ENCODE measurements at regions not wholly inside any gene's neighbourhood (a gene's known extent, or its start where the extent isn't known, plus 50 kb on each side); places are given as distances from the start of the nearest gene placed in this dataset.

DNA sequence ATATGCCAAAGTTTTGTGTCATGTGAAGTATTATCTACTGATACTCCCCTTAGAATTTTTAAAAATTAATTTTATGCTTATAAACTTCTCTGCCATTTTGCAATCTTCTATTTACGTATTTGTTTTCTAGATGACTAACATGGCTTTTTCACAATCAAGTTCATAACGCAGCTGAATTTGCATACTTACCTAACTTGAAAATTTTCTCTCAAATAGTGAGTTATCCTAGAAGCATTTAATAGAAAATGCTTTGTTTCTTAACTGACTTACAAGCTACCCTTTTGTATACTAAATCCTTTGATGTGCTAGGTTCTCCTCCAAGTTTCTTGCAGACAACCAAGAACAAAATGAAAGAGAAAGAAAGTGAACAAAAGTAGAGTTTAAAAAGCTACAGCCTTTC, 683.5 kb downstream of the LIG4 start:
- TF ChIP-seq, protein P1, sequence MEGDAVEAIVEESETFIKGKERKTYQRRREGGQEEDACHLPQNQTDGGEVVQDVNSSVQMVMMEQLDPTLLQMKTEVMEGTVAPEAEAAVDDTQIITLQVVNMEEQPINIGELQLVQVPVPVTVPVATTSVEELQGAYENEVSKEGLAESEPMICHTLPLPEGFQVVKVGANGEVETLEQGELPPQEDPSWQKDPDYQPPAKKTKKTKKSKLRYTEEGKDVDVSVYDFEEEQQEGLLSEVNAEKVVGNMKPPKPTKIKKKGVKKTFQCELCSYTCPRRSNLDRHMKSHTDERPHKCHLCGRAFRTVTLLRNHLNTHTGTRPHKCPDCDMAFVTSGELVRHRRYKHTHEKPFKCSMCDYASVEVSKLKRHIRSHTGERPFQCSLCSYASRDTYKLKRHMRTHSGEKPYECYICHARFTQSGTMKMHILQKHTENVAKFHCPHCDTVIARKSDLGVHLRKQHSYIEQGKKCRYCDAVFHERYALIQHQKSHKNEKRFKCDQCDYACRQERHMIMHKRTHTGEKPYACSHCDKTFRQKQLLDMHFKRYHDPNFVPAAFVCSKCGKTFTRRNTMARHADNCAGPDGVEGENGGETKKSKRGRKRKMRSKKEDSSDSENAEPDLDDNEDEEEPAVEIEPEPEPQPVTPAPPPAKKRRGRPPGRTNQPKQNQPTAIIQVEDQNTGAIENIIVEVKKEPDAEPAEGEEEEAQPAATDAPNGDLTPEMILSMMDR (IDR thresholded peaks at IDR 0.05; ENCODE audit: unreplicated experiment): no peak
- no peaks in the 10 kb centered on the region for H3K36me3 Mint-ChIP-seq
- H3K9me3 Mint-ChIP-seq: peaks cover 4% of the 10 kb centered on the region
- H3K4me3 Mint-ChIP-seq: no peak overlapping the region
- H3K27ac Mint-ChIP-seq: no peak overlapping the region
- no peaks in the 10 kb centered on the region for H3K4me1 Mint-ChIP-seq
- H3K27me3 Mint-ChIP-seq (ENCODE audit: low read depth): peaks cover 1% of the 10 kb centered on the region
- no peak for DNase-seq (ENCODE audit: low spot score in 2 of 2, unreplicated experiment in 2 of 2)

DNA sequence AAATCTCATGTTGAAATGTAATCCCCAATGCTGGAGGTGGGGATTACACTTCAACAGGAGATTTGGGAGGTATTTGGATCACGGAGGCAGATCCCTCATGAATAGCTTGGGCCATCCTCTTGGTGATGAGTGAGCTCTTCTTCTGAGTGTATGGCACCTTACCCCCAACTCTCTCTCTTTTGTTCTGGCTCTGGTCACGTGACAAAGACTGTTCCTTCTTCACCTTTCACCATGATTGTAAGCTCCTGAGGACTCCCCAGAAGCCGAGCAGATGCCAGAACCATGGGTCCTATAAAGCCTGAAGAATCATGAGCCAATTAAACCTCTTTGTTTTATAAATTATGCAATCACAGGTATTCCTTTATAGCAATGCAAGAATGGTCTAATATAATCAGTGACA, 684.2 kb downstream of the LIG4 start:
- TF ChIP-seq, protein P1 (IDR thresholded peaks at IDR 0.05; ENCODE audit: unreplicated experiment): no peak
- H3K9me3 Mint-ChIP-seq: peaks cover 3% of the 10 kb centered on the region
- H3K4me1 Mint-ChIP-seq: no peaks in the 10 kb centered on the region
- DNase-seq (ENCODE audit: low spot score in 2 of 2, unreplicated experiment in 2 of 2): no peak
- H3K27ac Mint-ChIP-seq: no peak overlapping the region
- H3K27me3 Mint-ChIP-seq (ENCODE audit: low read depth): peaks cover 1% of the 10 kb centered on the region
- H3K36me3 Mint-ChIP-seq: no peaks in the 10 kb centered on the region
- H3K4me3 Mint-ChIP-seq: no peak overlapping the region

DNA sequence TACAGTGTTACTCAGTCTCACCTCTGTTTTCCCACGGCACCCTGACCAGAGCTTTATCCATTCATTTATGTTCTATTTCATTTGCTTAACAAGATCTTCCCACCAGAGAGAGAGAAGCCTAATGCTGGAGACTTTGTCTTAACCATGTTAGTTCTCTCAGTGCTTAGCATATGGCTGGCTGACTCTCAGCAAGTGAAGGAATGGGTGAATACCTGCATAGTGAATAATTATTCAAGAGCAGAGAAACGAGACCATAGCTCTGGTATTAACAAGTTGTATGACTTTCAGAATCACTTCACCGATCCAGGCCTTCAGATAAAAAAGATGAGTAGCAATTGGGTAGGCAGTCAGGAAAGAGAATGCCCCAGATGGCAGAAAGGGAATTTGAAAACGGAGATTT, 686.3 kb downstream of the LIG4 start:
- Mint-ChIP-seq H3K27me3 (ENCODE audit: low read depth) (peaks cover 1% of the 10 kb centered on the region), H3K36me3 (no peaks in the 10 kb centered on the region), H3K4me1 (no peaks in the 10 kb centered on the region), H3K9me3 (no peaks in the 10 kb centered on the region), H3K27ac (no peak overlapping the region), H3K4me3 (no peak overlapping the region)
- TF ChIP-seq, protein P1 (IDR thresholded peaks at IDR 0.05; ENCODE audit: unreplicated experiment): no peak
- no peak for DNase-seq (ENCODE audit: low spot score in 2 of 2, unreplicated experiment in 2 of 2)

DNA sequence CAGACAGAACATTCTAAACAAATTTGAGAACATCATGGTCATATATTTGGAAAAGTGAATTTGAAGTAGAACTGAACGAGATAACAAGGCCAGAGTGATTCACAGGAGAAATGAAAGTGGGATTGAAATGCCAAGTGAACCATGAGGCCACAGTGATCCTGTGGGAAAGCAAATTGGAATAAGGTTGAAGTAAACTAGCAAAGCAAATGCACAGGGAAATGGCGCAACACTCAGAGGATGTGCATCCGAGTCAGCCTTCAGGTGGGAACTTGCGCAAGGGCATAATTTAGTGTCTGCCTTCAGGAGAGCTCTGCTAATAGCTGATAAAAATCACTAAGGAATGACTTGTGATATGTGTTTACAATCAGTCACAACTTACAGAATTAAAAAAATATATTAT, 696.6 kb downstream of the LIG4 start:
- H3K36me3 Mint-ChIP-seq: no peaks in the 10 kb centered on the region

DNA sequence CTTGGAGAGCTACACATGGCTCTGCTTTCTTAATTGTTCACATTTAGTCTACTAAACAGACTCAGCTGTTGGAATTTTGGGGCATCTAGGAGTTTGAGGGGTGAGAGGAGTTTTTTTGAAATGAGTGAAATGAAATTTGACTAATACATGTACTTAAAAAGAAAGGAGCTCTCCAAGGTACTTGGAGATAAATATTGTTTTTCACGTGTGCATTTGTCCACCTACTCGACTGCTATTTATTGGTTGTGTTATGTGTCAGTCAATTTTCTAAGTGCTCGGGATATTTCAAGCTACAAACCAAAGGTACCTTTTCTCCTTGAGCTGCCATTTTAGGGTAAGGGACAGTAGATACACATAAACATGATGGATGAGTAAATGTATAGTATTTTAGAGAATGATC, 697.0 kb downstream of the LIG4 start:
- TF ChIP-seq, protein P1 (IDR thresholded peaks at IDR 0.05; ENCODE audit: unreplicated experiment): no peak
- Mint-ChIP-seq H3K36me3 (no peaks in the 10 kb centered on the region), H3K27me3 (ENCODE audit: low read depth) (peaks cover 2% of the 10 kb centered on the region), H3K4me3 (no peak overlapping the region), H3K27ac (no peak overlapping the region), H3K9me3 (no peaks in the 10 kb centered on the region), H3K4me1 (no peaks in the 10 kb centered on the region)
- no peak for DNase-seq (ENCODE audit: low spot score in 2 of 2, unreplicated experiment in 2 of 2)

More for the DNA sequence above, 696.6 kb downstream of the LIG4 start:
- DNase-seq (ENCODE audit: low spot score in 2 of 2, unreplicated experiment in 2 of 2): no peak
- Mint-ChIP-seq H3K9me3 (no peaks in the 10 kb centered on the region), H3K27me3 (ENCODE audit: low read depth) (peaks cover 2% of the 10 kb centered on the region), H3K4me3 (no peak overlapping the region), H3K27ac (no peak overlapping the region), H3K4me1 (no peaks in the 10 kb centered on the region)
- TF ChIP-seq, protein P1 (IDR thresholded peaks at IDR 0.05; ENCODE audit: unreplicated experiment): no peak

DNA sequence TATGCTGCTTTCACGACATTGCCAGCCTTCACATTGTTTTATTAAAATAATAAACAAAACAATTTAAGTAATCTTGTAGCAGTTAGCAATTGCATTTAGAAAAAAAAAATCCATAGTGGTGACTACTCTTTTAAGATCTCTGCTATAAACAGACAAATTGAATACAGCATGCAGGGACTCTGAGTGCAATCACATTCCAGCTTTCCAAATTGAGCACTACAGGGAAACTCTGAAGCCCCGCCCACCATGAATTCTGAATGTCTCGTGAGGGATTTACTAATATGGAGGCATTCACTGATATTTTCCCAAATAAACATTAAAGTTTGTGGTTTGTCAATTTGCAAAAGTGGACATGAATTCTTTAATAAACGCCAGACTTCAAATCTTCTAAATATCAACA, 698.8 kb downstream of the LIG4 start:
- Mint-ChIP-seq H3K9me3 (no peaks in the 10 kb centered on the region), H3K4me1 (no peaks in the 10 kb centered on the region), H3K4me3 (no peak overlapping the region), H3K27me3 (ENCODE audit: low read depth) (peaks cover 2% of the 10 kb centered on the region), H3K27ac (no peak overlapping the region), H3K36me3 (no peaks in the 10 kb centered on the region)
- DNase-seq (ENCODE audit: low spot score in 2 of 2, unreplicated experiment in 2 of 2): no peak
- TF ChIP-seq, protein P1 (IDR thresholded peaks at IDR 0.05; ENCODE audit: unreplicated experiment): no peak
